Ascending aorta (tissue), 2 donors: ENCODE measurements at regions not wholly inside any gene's neighbourhood (a gene's known extent, or its start where the extent isn't known, plus 50 kb on each side); places are given as distances from the start of the nearest gene placed in this dataset.

ENCODE experiments used
- DNase-seq, 2 donors: peaks; one replicate each; pipeline ENCODE4 v3.0.0-alpha.2; 2019; ENCODE audit warnings: low spot score in 2 of 2
- H3K27ac ChIP-seq, 2 donors: fragments of 200-600 bp; sonication (generic); one replicate each; pipeline ENCODE4 v1.5.1; 2016 to 2017; ENCODE audit warnings: mild to moderate bottlenecking in 1 of 2
- H3K27me3 ChIP-seq: fragments of 200-600 bp; sonication (generic); one replicate; pipeline ENCODE4 v1.5.1; 2017
- H3K36me3 ChIP-seq, 2 donors: fragments of 200-600 bp; sonication (generic); one replicate each; pipeline ENCODE4 v1.5.1; 2016
- H3K4me1 ChIP-seq, 2 donors: fragments of 200-600 bp; sonication (generic); one replicate each; pipeline ENCODE4 v1.5.1; 2016 to 2017; ENCODE audit warnings: mild to moderate bottlenecking in 1 of 2
- H3K4me3 ChIP-seq, 2 donors: fragments of 200-600 bp; sonication (generic); one replicate each; pipeline ENCODE4 v1.5.1; 2016 to 2017; ENCODE audit warnings: mild to moderate bottlenecking in 1 of 2
- H3K9me3 ChIP-seq, 2 donors: fragments of 200-600 bp; sonication (generic); one replicate each; pipeline ENCODE4 v1.5.1; 2016
- CTCF ChIP-seq, 3 experiments: fragments of 200-600 bp in 2 of 3; fragments of 450-650 bp in 1 of 3; sonication (generic) in 2 of 3; IDR thresholded peaks; one replicate each; pipeline ENCODE4 v1.5.1; 2016 to 2019; ENCODE audit warnings: antibody characterized with exemption in 3 of 3, mild to moderate bottlenecking in 1 of 3, moderate library complexity in 1 of 3
- intact Hi-C: fragments of 100-400 bp; cut with DNase I; formaldehyde crosslinking; loops from one replicate; pipeline ENCODE4 v1.15.1; 2023

- Histone ChIP-seq H3K27ac (no peak overlapping the region), H3K9me3 (no peaks in the 10 kb centered on the region), H3K4me3 (no peak overlapping the region), H3K27me3 (no peaks in the 10 kb centered on the region), H3K36me3 (no peaks in the 10 kb centered on the region), H3K4me1 (peaks cover 0 to 9% of the 10 kb centered on the region in 2 donors)
- no peak for TF ChIP-seq CTCF (IDR thresholded peaks at IDR 0.05)
- no peak for DNase-seq
- intact Hi-C loops, result loop anchor here (10.0 kb wide), 1 partner anchor 778 kb away; no protein-coding TSS in a partner anchor
Measured at GRCh38 chr5:8682381-8682780, 813.4 kb downstream of the MTRR start.

GRCh38 chr5:8683496-8683895 is 814.5 kb downstream of the MTRR start:
- Histone ChIP-seq H3K27ac (no peak overlapping the region), H3K36me3 (no peaks in the 10 kb centered on the region), H3K27me3 (no peaks in the 10 kb centered on the region), H3K4me3 (no peak overlapping the region), H3K9me3 (no peaks in the 10 kb centered on the region), H3K4me1 (peaks cover 0 to 9% of the 10 kb centered on the region in 2 donors)
- TF ChIP-seq CTCF (IDR thresholded peaks at IDR 0.05), result no peak
- no peak for DNase-seq
- intact Hi-C loops, result loop anchor here (10.0 kb wide), 1 partner anchor 779 kb away; no protein-coding TSS in a partner anchor

DNA sequence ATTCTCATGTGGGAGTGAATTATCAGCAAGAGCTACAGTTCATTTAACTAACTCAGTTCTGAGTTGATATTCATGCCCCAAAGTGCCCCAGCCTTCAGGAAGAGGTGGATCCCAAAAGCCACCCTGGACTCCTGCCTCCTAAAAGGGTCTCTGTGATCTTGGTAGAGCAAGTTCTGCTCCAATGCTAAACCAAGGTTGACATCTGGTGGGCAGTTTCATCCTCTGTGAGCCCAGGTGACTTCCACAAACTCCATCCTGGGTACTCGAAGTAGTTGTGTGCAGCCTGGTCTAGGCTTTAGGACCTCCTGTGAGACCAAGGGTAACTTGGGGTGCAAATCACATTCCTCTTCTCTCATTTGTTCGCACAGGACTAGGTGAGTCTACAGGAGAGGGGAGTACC is 816.8 kb downstream of the MTRR start:
- intact Hi-C loops, result loop anchor here (2.0 to 10.0 kb wide), 2 partner anchors 781 to 861 kb away; partner anchors contain the start of gene SEMA5A

GRCh38 chr5:8686707-8687106 is 817.8 kb downstream of the MTRR start:
- Histone ChIP-seq H3K27ac (peak overlapping the region; percentile 52 to 57), H3K4me3 (peak overlapping the region in 1 of 2 donors; percentile 39), H3K4me1 (peaks cover 0 to 9% of the 10 kb centered on the region in 2 donors), H3K36me3 (no peaks in the 10 kb centered on the region), H3K9me3 (no peaks in the 10 kb centered on the region), H3K27me3 (no peaks in the 10 kb centered on the region)
- no peak for TF ChIP-seq CTCF (IDR thresholded peaks at IDR 0.05)
- intact Hi-C loops, result loop anchor here (2.0 to 10.0 kb wide), 2 partner anchors 782 to 860 kb away; partner anchors contain the start of gene SEMA5A
- peak in 1 of 2 donors; percentile 70 for DNase-seq

More for the DNA sequence above, 816.8 kb downstream of the MTRR start:
- peak in 1 of 3 experiments; percentile 32 for TF ChIP-seq CTCF (IDR thresholded peaks at IDR 0.05)
- H3K27me3 ChIP-seq, result no peaks in the 10 kb centered on the region
- H3K9me3 ChIP-seq, result no peaks in the 10 kb centered on the region
- no peaks in the 10 kb centered on the region for H3K36me3 ChIP-seq
- DNase-seq, result no peak
- peak overlapping the region; percentile 36 to 57 for H3K27ac ChIP-seq
- peaks cover 0 to 9% of the 10 kb centered on the region in 2 donors for H3K4me1 ChIP-seq
- no peak overlapping the region for H3K4me3 ChIP-seq

DNA sequence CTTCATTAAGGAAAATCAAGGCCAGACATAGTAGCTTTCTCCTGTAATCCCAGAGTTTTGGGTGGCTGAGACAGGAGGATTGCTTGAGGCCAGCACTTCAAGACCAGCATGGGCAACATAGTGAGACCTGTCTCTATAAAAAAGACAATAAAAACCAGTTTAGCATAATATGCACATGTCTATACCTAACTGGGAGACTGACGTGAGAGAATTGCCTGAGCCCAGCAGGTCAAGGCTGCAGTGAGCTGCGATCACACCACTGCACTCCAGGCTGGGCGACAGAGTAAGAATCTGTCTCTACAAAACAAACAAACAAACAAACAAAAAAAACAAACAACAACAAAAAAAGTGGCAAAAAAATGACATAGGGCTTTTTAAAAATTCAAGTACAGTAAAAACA is 820.8 kb downstream of the MTRR start:
- TF ChIP-seq CTCF (IDR thresholded peaks at IDR 0.05), result no peak
- intact Hi-C loops, result loop anchor here (2.0 to 10.0 kb wide), 2 partner anchors 233 to 785 kb away; no protein-coding TSS in a partner anchor
- H3K27ac ChIP-seq, result no peak overlapping the region

More for the DNA sequence above, 820.8 kb downstream of the MTRR start:
- H3K36me3 ChIP-seq, result no peaks in the 10 kb centered on the region
- no peak for DNase-seq
- no peak overlapping the region for H3K4me3 ChIP-seq
- H3K27me3 ChIP-seq, result no peaks in the 10 kb centered on the region
- peaks cover 0 to 9% of the 10 kb centered on the region in 2 donors for H3K4me1 ChIP-seq
- no peaks in the 10 kb centered on the region for H3K9me3 ChIP-seq
